Endothelial cell of umbilical vein (primary cell): ENCODE measurements at regions not wholly inside any gene's neighbourhood (a gene's known extent, or its start where the extent isn't known, plus 50 kb on each side); places are given as distances from the start of the nearest gene placed in this dataset.

Source experiments
- BruUV-seq: library from RNA; stranded (reverse); fragments of 400-500 nt; replicated peaks from 2 replicates; lab custom pipeline; 2021; lab: Mats Ljungman, UMichigan
- CTCF ChIA-PET: fragments of 300-600, 350-600 bp; sonication (Branson Sonifier 250); formaldehyde crosslinking; loops from one replicate; lab custom pipeline; 2021; ENCODE audit warnings: antibody characterized with exemption, inconsistent platforms; lab: Charles Lee
- POLR2A ChIA-PET: fragments of 300-600, 350-600 bp; sonication (Branson Sonifier 250); formaldehyde crosslinking; loops from one replicate; lab custom pipeline; 2021; ENCODE audit warnings: antibody characterized with exemption, inconsistent platforms; lab: Charles Lee
- DNase-seq: peaks from one replicate; pipeline ENCODE4 v3.0.0-alpha.2; 2011; ENCODE audit warnings: low read depth, low spot score
- FAIRE-seq: peaks from 2 replicates; lab custom pipeline; 2011; peaks lifted over from hg19 to GRCh38; lab: Jason Lieb, UNC
- H2AFZ ChIP-seq: 2 replicates; pipeline ENCODE4 v1.6.0; 2012; ENCODE audit warnings: low read depth, low read length, control low read depth, inconsistent platforms
- H3K27ac ChIP-seq: 2 replicates; pipeline ENCODE4 v1.5.1; 2011; ENCODE audit warnings: low read depth, mild to moderate bottlenecking, control low read depth, low read length, moderate library complexity; ENCODE audit not compliant: insufficient read depth
- H3K27me3 ChIP-seq, 2 experiments: 2 replicates each; pipeline versions ENCODE4 v1.6.0 to v1.6.1; 2011; ENCODE audit warnings: low read length in 2 of 2, mixed read lengths in 1 of 2; ENCODE audit not compliant: control insufficient read depth in 2 of 2, insufficient read depth in 2 of 2
- H3K36me3 ChIP-seq, 2 experiments: 2 replicates in 1 of 2; 3 replicates in 1 of 2; pipeline ENCODE4 v1.5.1; 2011; ENCODE audit warnings: low read length in 2 of 2, mild to moderate bottlenecking in 1 of 2, moderate library complexity in 1 of 2; ENCODE audit not compliant: control insufficient read depth in 2 of 2, insufficient read depth in 2 of 2; ENCODE audit errors: extremely low read depth in 1 of 2
- H3K4me1 ChIP-seq: 3 replicates; pipeline ENCODE4 v1.5.1; 2011; ENCODE audit warnings: mild to moderate bottlenecking, low read length; ENCODE audit not compliant: control insufficient read depth, insufficient read depth; ENCODE audit errors: extremely low read depth
- H3K4me2 ChIP-seq: 2 replicates; pipeline ENCODE4 v1.6.1; 2011; ENCODE audit warnings: low read length, control low read depth, mixed read lengths; ENCODE audit not compliant: insufficient read depth
- H3K4me3 ChIP-seq, 3 experiments: fragments of 200-600 bp in 1 of 3; sonication (generic), shearing (Covaris generic) in 1 of 3; replicated peaks in 1 of 3; 2 replicates each; pipeline ENCODE4 v1.5.1; 2011 to 2016; ENCODE audit warnings: control low read depth in 3 of 3, low read length in 3 of 3, mild to moderate bottlenecking in 2 of 3, inconsistent platforms in 1 of 3, low read depth in 1 of 3, moderate library complexity in 1 of 3; ENCODE audit not compliant: insufficient read depth in 1 of 3
- H3K79me2 ChIP-seq: 2 replicates; pipeline ENCODE4 v1.6.0; 2012; ENCODE audit warnings: low read length, inconsistent platforms; ENCODE audit not compliant: control insufficient read depth, insufficient read depth
- H3K9ac ChIP-seq: replicated peaks from 2 replicates; pipeline ENCODE3; 2011; ENCODE audit warnings: low read length, control low read depth; ENCODE audit not compliant: insufficient read depth; ENCODE audit errors: extremely low read depth
- H3K9me1 ChIP-seq: replicated peaks from 3 replicates; pipeline ENCODE4 v1.6.0; 2011; ENCODE audit warnings: mild to moderate bottlenecking, low read length; ENCODE audit not compliant: control insufficient read depth, insufficient read depth; ENCODE audit errors: extremely low read depth
- H3K9me3 ChIP-seq: replicated peaks from 2 replicates; pipeline ENCODE4 v1.5.1; 2012; ENCODE audit warnings: low read length, inconsistent platforms; ENCODE audit not compliant: control insufficient read depth, insufficient read depth
- H4K20me1 ChIP-seq: replicated peaks from 2 replicates; pipeline ENCODE3; 2011; ENCODE audit warnings: mild to moderate bottlenecking, low read length; ENCODE audit not compliant: control insufficient read depth, insufficient read depth; ENCODE audit errors: extremely low read depth
- CTCF ChIP-seq, 2 donors: IDR thresholded peaks; 1 replicate in 1 of 2; 2 replicates in 1 of 2; pipeline ENCODE4 v1.5.1; 2011; ENCODE audit warnings: low read length in 2 of 2, mild to moderate bottlenecking in 2 of 2, moderate library complexity in 2 of 2, control low read depth in 1 of 2, inconsistent platforms in 1 of 2, low read depth in 1 of 2; ENCODE audit not compliant: insufficient read depth in 1 of 2; ENCODE audit errors: extremely low read depth in 1 of 2
- EZH2 ChIP-seq: IDR thresholded peaks from 2 replicates; pipeline ENCODE4 v1.6.1; 2012; ENCODE audit warnings: borderline replicate concordance, low read depth, mild to moderate bottlenecking, moderate library complexity, low read length, inconsistent platforms; ENCODE audit not compliant: severe bottlenecking
- FOS ChIP-seq: IDR thresholded peaks from 2 replicates; pipeline ENCODE4 v1.6.1; 2011; ENCODE audit warnings: mild to moderate bottlenecking, low read length, moderate library complexity, borderline replicate concordance; ENCODE audit not compliant: insufficient read depth
- GATA2 ChIP-seq: IDR thresholded peaks from 2 replicates; pipeline ENCODE4 v1.7.0; 2011; ENCODE audit warnings: low read depth, mild to moderate bottlenecking, moderate library complexity, mixed read lengths, low read length; ENCODE audit not compliant: insufficient read length, insufficient read depth
- JUN ChIP-seq: IDR thresholded peaks from 2 replicates; pipeline ENCODE4 v1.6.1; 2011; ENCODE audit warnings: borderline replicate concordance, low read depth; ENCODE audit not compliant: insufficient read length, insufficient read depth
- MAX ChIP-seq: IDR thresholded peaks from 2 replicates; pipeline ENCODE4 v1.6.1; 2011; ENCODE audit not compliant: insufficient read depth, insufficient read length
- MYC ChIP-seq: IDR thresholded peaks from one replicate; pipeline ENCODE4 v1.6.1; 2011; ENCODE audit warnings: mild to moderate bottlenecking, low read depth, low read length
- POLR2A ChIP-seq: IDR thresholded peaks from 2 replicates; pipeline ENCODE4 v1.6.1; 2012; ENCODE audit warnings: low read depth, mild to moderate bottlenecking, control low read depth, low read length
- POLR2AphosphoS5 ChIP-seq: IDR thresholded peaks from 2 replicates; pipeline ENCODE4 v1.6.1; 2012; ENCODE audit warnings: low read depth, mild to moderate bottlenecking, control low read depth, low read length, moderate library complexity; ENCODE audit not compliant: insufficient read depth
- dilution Hi-C: fragments of 300-500 bp; cut with MboI; formaldehyde crosslinking; loops from one replicate; pipeline ENCODE4 v1.15.0; 2019; ENCODE audit warnings: low sequenced_read_pairs; ENCODE audit not compliant: extremely low pct_ligation_motif_present
- intact Hi-C: fragments of 100-400 bp; cut with micrococcal nuclease; formaldehyde crosslinking; loops from one replicate; pipeline ENCODE4 v1.10.0; 2022

- intact Hi-C loops, result no loop called here
- H3K4me3 ChIP-seq, result no peak overlapping the region
- no peaks in the 10 kb centered on the region for H3K27me3 ChIP-seq
- no peaks in the 10 kb centered on the region for H3K9me1 ChIP-seq
- ChIA-PET POLR2A (no interaction called here), CTCF (no interaction called here)
- no peak overlapping the region for H3K9ac ChIP-seq
- no peak overlapping the region for H3K27ac ChIP-seq
- TF ChIP-seq MYC, result no peak
- TF ChIP-seq POLR2AphosphoS5, result no peak
- TF ChIP-seq EZH2, result no peak
- TF ChIP-seq CTCF (IDR thresholded peaks at IDR 0.05; ENCODE audit: extremely low read depth in 1 of 2, insufficient read depth in 1 of 2, low read depth in 1 of 2, low read length in 2 of 2), result no peak
- no peak for TF ChIP-seq JUN
- no peak for TF ChIP-seq MAX
- no peak for TF ChIP-seq GATA2
- no peak for TF ChIP-seq FOS
- TF ChIP-seq POLR2A, result no peak
- FAIRE-seq, result no peak
- H3K36me3 ChIP-seq, result no peaks in the 10 kb centered on the region
- dilution Hi-C loops, result no loop called here
- no peak for DNase-seq
- no peak overlapping the region for H3K4me2 ChIP-seq
- H3K4me1 ChIP-seq, result no peaks in the 10 kb centered on the region
- H2AFZ ChIP-seq, result no peak overlapping the region
- BruUV-seq, result no TSS peak
- H4K20me1 ChIP-seq, result no peaks in the 10 kb centered on the region
- H3K79me2 ChIP-seq, result no peaks in the 10 kb centered on the region
- no peaks in the 10 kb centered on the region for H3K9me3 ChIP-seq
These were observed 93.2 kb downstream of the SOCS6 start for GRCh38 chr18:70382017-70382416.
